Neural cell (in vitro differentiated cells): ENCODE measurements at regions not wholly inside any gene's neighbourhood (a gene's known extent, or its start where the extent isn't known, plus 50 kb on each side); places are given as distances from the start of the nearest gene placed in this dataset.

Experiments used
- H2AFZ ChIP-seq: fragments of 200-600, 300-800 bp; sonication (generic), shearing (Covaris generic); 2 replicates; pipeline ENCODE4 v1.6.0; 2014; ENCODE audit warnings: low read depth, mild to moderate bottlenecking, antibody characterized with exemption, low read length, moderate library complexity
- H3F3A ChIP-seq: fragments of 200-600 bp; shearing (Covaris generic); 2 replicates; pipeline ENCODE4 v1.6.1; 2016; ENCODE audit warnings: mild to moderate bottlenecking, moderate library complexity, mixed read lengths, antibody characterized with exemption, low read length; ENCODE audit not compliant: insufficient read depth, poor library complexity, severe bottlenecking
- H3K27ac ChIP-seq: fragments of 200-600, 300-800 bp; sonication (generic), shearing (Covaris generic); 2 replicates; pipeline ENCODE4 v1.5.1; 2014; ENCODE audit warnings: mild to moderate bottlenecking, low read length, moderate library complexity
- H3K27me3 ChIP-seq: fragments of 300-800, 200-600 bp; sonication (generic), shearing (Covaris generic); 2 replicates; pipeline ENCODE4 v1.6.0; 2014; ENCODE audit warnings: mild to moderate bottlenecking, low read depth, low read length, moderate library complexity; ENCODE audit not compliant: insufficient read depth
- H3K36me3 ChIP-seq: fragments of 300-800, 200-600 bp; sonication (generic), shearing (Covaris generic); 2 replicates; pipeline ENCODE4 v1.5.1; 2014; ENCODE audit warnings: mild to moderate bottlenecking, antibody characterized with exemption, low read length, moderate library complexity; ENCODE audit not compliant: insufficient read depth
- H3K4me2 ChIP-seq: fragments of 300-800, 200-600 bp; sonication (generic), shearing (Covaris generic); 2 replicates; pipeline ENCODE4 v1.6.0; 2014; ENCODE audit warnings: mild to moderate bottlenecking, low read length
- H3K4me3 ChIP-seq: fragments of 300-800, 200-600 bp; sonication (generic), shearing (Covaris generic); 2 replicates; pipeline ENCODE4 v1.5.1; 2014; ENCODE audit warnings: mild to moderate bottlenecking, low read length, moderate library complexity
- H3K79me2 ChIP-seq: fragments of 200-600 bp; shearing (Covaris generic); replicated peaks from 2 replicates; pipeline ENCODE4 v1.6.0; 2014; ENCODE audit warnings: mild to moderate bottlenecking, low read length, moderate library complexity; ENCODE audit not compliant: insufficient read depth
- H3K9ac ChIP-seq: fragments of 300-800, 200-600 bp; sonication (generic), shearing (Covaris generic); 2 replicates; pipeline ENCODE4 v1.6.1; 2016; ENCODE audit warnings: mild to moderate bottlenecking, low read length, mixed read lengths
- H3K9me2 ChIP-seq: fragments of 200-600 bp; shearing (Covaris generic); 2 replicates; pipeline ENCODE4 v1.6.1; 2016; ENCODE audit warnings: mild to moderate bottlenecking, low read length, mixed read lengths; ENCODE audit not compliant: insufficient read depth
- H3K9me3 ChIP-seq: fragments of 200-600, 300-800 bp; sonication (generic), shearing (Covaris generic); 2 replicates; pipeline ENCODE4 v1.6.1; 2016; ENCODE audit warnings: mild to moderate bottlenecking, mixed run types, low read length, moderate library complexity, mixed read lengths
- H4K20me1 ChIP-seq: fragments of 200-600 bp; shearing (Covaris generic); 2 replicates; pipeline ENCODE4 v1.6.1; 2016; ENCODE audit warnings: mild to moderate bottlenecking, mixed run types; ENCODE audit not compliant: insufficient read depth
- CTCF ChIP-seq: fragments of 450-650 bp; IDR thresholded peaks from 2 replicates; pipeline ENCODE4 v1.5.1; 2014; ENCODE audit warnings: antibody characterized with exemption, mild to moderate bottlenecking, moderate library complexity; ENCODE audit not compliant: poor library complexity, severe bottlenecking
- EP300 ChIP-seq: fragments of 450-650 bp; conservative IDR thresholded peaks from 2 replicates; pipeline ENCODE4 v1.6.1; 2014; ENCODE audit warnings: antibody characterized with exemption, mild to moderate bottlenecking, moderate library complexity; ENCODE audit not compliant: poor library complexity, severe bottlenecking
- EZH2 ChIP-seq: fragments of 200-600, 300-800 bp; shearing (Covaris generic), sonication (generic); IDR thresholded peaks from 2 replicates; pipeline ENCODE4 v1.6.1; 2014; ENCODE audit warnings: antibody characterized with exemption, low read length, borderline replicate concordance, mild to moderate bottlenecking; ENCODE audit not compliant: insufficient read depth, poor library complexity, severe bottlenecking
- MXI1 ChIP-seq: fragments of 450-650 bp; conservative IDR thresholded peaks from 2 replicates; pipeline ENCODE4 v1.6.1; 2014; ENCODE audit warnings: antibody characterized with exemption, mild to moderate bottlenecking; ENCODE audit not compliant: poor library complexity, severe bottlenecking
- POLR2AphosphoS5 ChIP-seq: IDR thresholded peaks from 2 replicates; pipeline ENCODE4 v1.6.1; 2012
- RAD21 ChIP-seq: fragments of 450-650 bp; conservative IDR thresholded peaks from 2 replicates; pipeline ENCODE4 v1.6.1; 2014; ENCODE audit warnings: antibody characterized with exemption, mild to moderate bottlenecking, moderate library complexity
- REST ChIP-seq: IDR thresholded peaks from 2 replicates; pipeline ENCODE4 v1.6.1; 2012; ENCODE audit warnings: borderline replicate concordance
- SMC3 ChIP-seq: fragments of 450-650 bp; conservative IDR thresholded peaks from 2 replicates; pipeline ENCODE4 v1.6.1; 2014; ENCODE audit warnings: antibody characterized with exemption, mild to moderate bottlenecking, moderate library complexity; ENCODE audit not compliant: poor library complexity
- TAF1 ChIP-seq: IDR thresholded peaks from 2 replicates; pipeline ENCODE4 v1.6.1; 2012; ENCODE audit warnings: low read depth

GRCh38 chr3:22634433-22634832, 568.7 kb upstream of the UBE2E2 start:
- no peak overlapping the region for H3K27ac ChIP-seq
- H3K36me3 ChIP-seq: no peaks in the 10 kb centered on the region
- no peaks in the 10 kb centered on the region for H3K9me3 ChIP-seq
- H3K79me2 ChIP-seq: no peaks in the 10 kb centered on the region
- H3K4me2 ChIP-seq: no peak overlapping the region
- H3F3A ChIP-seq: no peaks in the 10 kb centered on the region
- H3K9me2 ChIP-seq: no peaks in the 10 kb centered on the region
- H3K9ac ChIP-seq: no peak overlapping the region
- H3K4me3 ChIP-seq: no peak overlapping the region
- no peak for TF ChIP-seq REST
- TF ChIP-seq RAD21: no peak
- no peak for TF ChIP-seq EP300
- TF ChIP-seq POLR2AphosphoS5: no peak
- TF ChIP-seq SMC3: no peak
- no peak for TF ChIP-seq TAF1
- TF ChIP-seq CTCF: no peak
- no peak for TF ChIP-seq MXI1
- no peak for TF ChIP-seq EZH2
- H2AFZ ChIP-seq: no peak overlapping the region
- H3K27me3 ChIP-seq: no peaks in the 10 kb centered on the region
- H4K20me1 ChIP-seq: no peaks in the 10 kb centered on the region

GRCh38 chr3:22659651-22660475, 543.3 kb upstream of the UBE2E2 start:
- TF ChIP-seq EP300: no peak
- TF ChIP-seq SMC3: no peak
- TF ChIP-seq POLR2AphosphoS5: no peak
- TF ChIP-seq CTCF: no peak
- TF ChIP-seq TAF1: no peak
- TF ChIP-seq MXI1: no peak
- no peaks in the 10 kb centered on the region for H3F3A ChIP-seq
- no peaks in the 10 kb centered on the region for H3K9me3 ChIP-seq
- H3K9me2 ChIP-seq: no peaks in the 10 kb centered on the region
- H3K9ac ChIP-seq: no peak overlapping the region
- no peaks in the 10 kb centered on the region for H3K36me3 ChIP-seq
- no peaks in the 10 kb centered on the region for H4K20me1 ChIP-seq
- H3K4me3 ChIP-seq: no peak overlapping the region
- H3K79me2 ChIP-seq: no peaks in the 10 kb centered on the region
- no peak overlapping the region for H3K4me2 ChIP-seq
- H3K27ac ChIP-seq: no peak overlapping the region
- H2AFZ ChIP-seq: no peak overlapping the region
- no peaks in the 10 kb centered on the region for H3K27me3 ChIP-seq
